H9 (cell line): ENCODE measurements at regions not wholly inside any gene's neighbourhood (a gene's known extent, or its start where the extent isn't known, plus 50 kb on each side); places are given as distances from the start of the nearest gene placed in this dataset.

Experiments
- DNase-seq: peaks from one replicate; pipeline ENCODE4 v3.0.0-alpha.2; 2017
- H2AFZ ChIP-seq: one replicate; pipeline ENCODE4 v1.6.1; 2013; ENCODE audit warnings: mild to moderate bottlenecking, low read length, control low read depth, moderate library complexity
- H2AK5ac ChIP-seq: 2 replicates; pipeline ENCODE4 v1.6.1; 2013; ENCODE audit warnings: low read length, control low read depth, mixed read lengths; ENCODE audit not compliant: insufficient read length
- H2BK120ac ChIP-seq: one replicate; pipeline ENCODE4 v1.6.1; 2013; ENCODE audit warnings: low read depth, mild to moderate bottlenecking, low read length, control low read depth, inconsistent platforms; ENCODE audit not compliant: poor library complexity, severe bottlenecking
- H2BK12ac ChIP-seq: 2 replicates; pipeline ENCODE4 v1.6.1; 2013; ENCODE audit warnings: low read length, control low read depth, mixed read lengths, low read depth; ENCODE audit not compliant: insufficient read length
- H2BK15ac ChIP-seq: 2 replicates; pipeline ENCODE4 v1.6.1; 2013; ENCODE audit warnings: low read depth, low read length, control low read depth
- H2BK20ac ChIP-seq: one replicate; pipeline ENCODE4 v1.6.1; 2013; ENCODE audit warnings: low read depth, mild to moderate bottlenecking, low read length, control low read depth, inconsistent platforms; ENCODE audit not compliant: poor library complexity, severe bottlenecking
- H2BK5ac ChIP-seq: 2 replicates; pipeline ENCODE4 v1.6.1; 2013; ENCODE audit warnings: low read length, control low read depth, mixed read lengths; ENCODE audit not compliant: insufficient read length
- H3K14ac ChIP-seq: 2 replicates; pipeline ENCODE4 v1.6.1; 2013; ENCODE audit warnings: low read length, control low read depth; ENCODE audit not compliant: insufficient read depth
- H3K18ac ChIP-seq: 2 replicates; pipeline ENCODE4 v1.6.1; 2013; ENCODE audit warnings: low read depth, mild to moderate bottlenecking, mixed read lengths, low read length, control low read depth; ENCODE audit not compliant: insufficient read length
- H3K23ac ChIP-seq: 2 replicates; pipeline ENCODE4 v1.6.1; 2013; ENCODE audit warnings: low read length, control low read depth, mixed read lengths, low read depth; ENCODE audit not compliant: insufficient read length
- H3K23me2 ChIP-seq: 2 replicates; pipeline ENCODE4 v1.6.1; 2013; ENCODE audit warnings: low read depth, mild to moderate bottlenecking, mixed read lengths, low read length, control low read depth; ENCODE audit not compliant: insufficient read length, poor library complexity, severe bottlenecking
- H3K27ac ChIP-seq: 2 replicates; pipeline ENCODE4 v1.5.1; 2013; ENCODE audit warnings: low read length, control low read depth, mixed read lengths, low read depth; ENCODE audit not compliant: insufficient read length
- H3K27me3 ChIP-seq: 2 replicates; pipeline ENCODE4 v1.6.1; 2013; ENCODE audit warnings: low read length, control low read depth, inconsistent platforms; ENCODE audit not compliant: insufficient read depth
- H3K4ac ChIP-seq: 2 replicates; pipeline ENCODE4 v1.6.1; 2013; ENCODE audit warnings: low read depth, mild to moderate bottlenecking, control low read depth, inconsistent platforms, low read length, moderate library complexity
- H3K4me1 ChIP-seq: 2 replicates; pipeline ENCODE4 v1.6.1; 2013; ENCODE audit warnings: low read length, control low read depth, inconsistent platforms; ENCODE audit not compliant: insufficient read depth
- H3K4me2 ChIP-seq: 2 replicates; pipeline ENCODE4 v1.6.1; 2013; ENCODE audit warnings: low read length, control low read depth, mixed read lengths; ENCODE audit not compliant: insufficient read length, insufficient read depth
- H3K56ac ChIP-seq: 2 replicates; pipeline ENCODE4 v1.6.1; 2013; ENCODE audit warnings: low read depth, mild to moderate bottlenecking, mixed read lengths, low read length, control low read depth; ENCODE audit not compliant: insufficient read length
- H3K79me1 ChIP-seq: 2 replicates; pipeline ENCODE4 v1.6.1; 2013; ENCODE audit warnings: low read depth, mild to moderate bottlenecking, moderate library complexity, low read length, control low read depth, inconsistent platforms; ENCODE audit not compliant: insufficient read depth, poor library complexity, severe bottlenecking
- H3K79me2 ChIP-seq: 2 replicates; pipeline ENCODE4 v1.6.1; 2013; ENCODE audit warnings: low read length, control low read depth, inconsistent platforms; ENCODE audit not compliant: insufficient read depth
- H3K9ac ChIP-seq: 2 replicates; pipeline ENCODE4 v1.6.1; 2013; ENCODE audit warnings: low read length, control low read depth, mixed read lengths; ENCODE audit not compliant: insufficient read length; ENCODE audit errors: extremely low read depth
- H3K9me3 ChIP-seq: one replicate; pipeline ENCODE4 v1.6.1; 2013; ENCODE audit warnings: low read depth, low read length, inconsistent platforms; ENCODE audit not compliant: control insufficient read depth
- H3T11ph ChIP-seq: one replicate; pipeline ENCODE4 v1.6.1; 2013; ENCODE audit warnings: mild to moderate bottlenecking, low read length, control low read depth, inconsistent platforms
- H4K20me1 ChIP-seq: one replicate; pipeline ENCODE4 v1.6.1; 2013; ENCODE audit not compliant: control insufficient read depth, insufficient read length, insufficient read depth
- H4K5ac ChIP-seq: 2 replicates; pipeline ENCODE4 v1.6.1; 2013; ENCODE audit warnings: low read depth, mild to moderate bottlenecking, mixed read lengths, low read length, control low read depth; ENCODE audit not compliant: insufficient read length
- H4K8ac ChIP-seq: replicated peaks from 2 replicates; pipeline ENCODE4 v1.6.1; 2013; ENCODE audit warnings: low read length, control low read depth, mixed read lengths, low read depth; ENCODE audit not compliant: insufficient read length
- H4K91ac ChIP-seq: 2 replicates; pipeline ENCODE4 v1.6.1; 2013; ENCODE audit warnings: low read depth, mild to moderate bottlenecking, moderate library complexity, mixed read lengths, low read length, control low read depth; ENCODE audit not compliant: insufficient read length
- H3K27ac Mint-ChIP-seq, 3 experiments: 2 replicates in 2 of 3; 3 replicates in 1 of 3; pipeline ENCODE4 v1.8.0; 2020 to 2021; ENCODE audit warnings: mixed read lengths in 3 of 3, mild to moderate bottlenecking in 1 of 3, moderate library complexity in 1 of 3
- H3K27me3 Mint-ChIP-seq: 2 replicates; pipeline ENCODE4 v1.8.0; 2021; ENCODE audit warnings: low read depth, mild to moderate bottlenecking, moderate library complexity, mixed read lengths
- H3K36me3 Mint-ChIP-seq, 3 experiments: 2 replicates in 2 of 3; 3 replicates in 1 of 3; pipeline ENCODE4 v1.8.0; 2020 to 2021; ENCODE audit warnings: low read depth in 3 of 3, mixed read lengths in 3 of 3; ENCODE audit not compliant: insufficient read depth in 1 of 3
- H3K4me1 Mint-ChIP-seq, 2 experiments: 2 replicates each; pipeline ENCODE4 v1.8.0; 2020; ENCODE audit warnings: mixed read lengths in 2 of 2
- H3K4me3 Mint-ChIP-seq, 2 experiments: 2 replicates in 1 of 2; 3 replicates in 1 of 2; pipeline ENCODE4 v1.8.0; 2020 to 2021; ENCODE audit warnings: mild to moderate bottlenecking in 2 of 2, mixed read lengths in 2 of 2, moderate library complexity in 1 of 2
- H3K9me3 Mint-ChIP-seq, 2 experiments: 2 replicates in 1 of 2; 3 replicates in 1 of 2; pipeline ENCODE4 v1.8.0; 2020; ENCODE audit warnings: mild to moderate bottlenecking in 2 of 2, mixed read lengths in 2 of 2, moderate library complexity in 1 of 2
- WGBS: extraction: QIAGEN DNeasy Blood & Tissue Kit; methylation state at CpG from one replicate; pipeline ENCODE4 v1.1.7; 2013; ENCODE audit warnings: missing lambda C conversion rate, low lambda C conversion rate, mixed read lengths; ENCODE audit not compliant: insufficient read length; ENCODE audit errors: extremely low coverage; 5-methylcytosine and 5-hydroxymethylcytosine counted together
- TF ChIP-seq, protein P1 (sequence below): fragments of 200-600 bp; sonication (generic); conservative IDR thresholded peaks from 3 replicates; pipeline ENCODE4 v1.8.0; 2021; ENCODE audit warnings: antibody characterized with exemption, mild to moderate bottlenecking

DNA sequence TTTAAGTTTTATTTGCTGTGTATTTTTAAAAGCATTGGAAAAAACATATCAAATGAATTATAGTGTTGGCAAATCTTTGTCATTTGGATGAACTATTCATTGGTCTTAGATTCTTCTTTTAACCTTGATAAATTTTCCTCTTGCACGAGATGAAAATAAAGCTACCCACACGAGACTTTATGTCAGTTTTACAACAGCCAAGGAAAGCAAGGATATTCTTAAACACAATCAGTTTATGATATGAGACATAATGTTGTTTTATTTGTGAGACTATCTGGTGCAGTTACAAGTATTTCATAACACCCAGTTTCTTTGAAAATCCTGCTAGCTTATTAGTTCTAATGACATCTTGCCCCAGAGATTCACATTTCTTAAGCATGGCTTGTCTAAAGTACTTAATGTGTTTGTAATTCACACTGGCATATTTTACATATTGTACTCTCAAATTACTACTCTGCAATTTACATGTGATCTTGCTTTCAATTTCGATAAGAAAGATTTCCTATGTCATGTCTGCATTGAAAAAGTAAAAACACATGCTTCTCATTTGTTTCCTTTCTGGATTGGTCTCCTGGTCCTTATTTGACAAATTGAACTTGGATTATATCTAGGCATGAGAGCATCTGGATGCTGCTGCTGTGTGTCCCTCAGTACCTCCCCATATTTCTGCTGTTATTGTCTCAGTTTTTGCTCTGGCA lies 955.5 kb upstream of the PCDH9 start:
- DNase-seq = no peak
- no peaks in the 10 kb centered on the region; a peak in 1 of 5 replicates for H3K9me3 Mint-ChIP-seq
- no peak overlapping the region for H2AK5ac ChIP-seq
- H3K27me3 Mint-ChIP-seq = no peaks in the 10 kb centered on the region
- H3K23me2 ChIP-seq = no peaks in the 10 kb centered on the region
- H4K91ac ChIP-seq = no peak overlapping the region
- no peak overlapping the region for H3K23ac ChIP-seq
- no peak overlapping the region for H2BK15ac ChIP-seq
- no peaks in the 10 kb centered on the region for H4K20me1 ChIP-seq
- H2AFZ ChIP-seq = no peak overlapping the region
- H3K4me1 ChIP-seq = no peaks in the 10 kb centered on the region
- no peak overlapping the region for H3K56ac ChIP-seq
- TF ChIP-seq, protein P1, sequence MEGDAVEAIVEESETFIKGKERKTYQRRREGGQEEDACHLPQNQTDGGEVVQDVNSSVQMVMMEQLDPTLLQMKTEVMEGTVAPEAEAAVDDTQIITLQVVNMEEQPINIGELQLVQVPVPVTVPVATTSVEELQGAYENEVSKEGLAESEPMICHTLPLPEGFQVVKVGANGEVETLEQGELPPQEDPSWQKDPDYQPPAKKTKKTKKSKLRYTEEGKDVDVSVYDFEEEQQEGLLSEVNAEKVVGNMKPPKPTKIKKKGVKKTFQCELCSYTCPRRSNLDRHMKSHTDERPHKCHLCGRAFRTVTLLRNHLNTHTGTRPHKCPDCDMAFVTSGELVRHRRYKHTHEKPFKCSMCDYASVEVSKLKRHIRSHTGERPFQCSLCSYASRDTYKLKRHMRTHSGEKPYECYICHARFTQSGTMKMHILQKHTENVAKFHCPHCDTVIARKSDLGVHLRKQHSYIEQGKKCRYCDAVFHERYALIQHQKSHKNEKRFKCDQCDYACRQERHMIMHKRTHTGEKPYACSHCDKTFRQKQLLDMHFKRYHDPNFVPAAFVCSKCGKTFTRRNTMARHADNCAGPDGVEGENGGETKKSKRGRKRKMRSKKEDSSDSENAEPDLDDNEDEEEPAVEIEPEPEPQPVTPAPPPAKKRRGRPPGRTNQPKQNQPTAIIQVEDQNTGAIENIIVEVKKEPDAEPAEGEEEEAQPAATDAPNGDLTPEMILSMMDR = no peak
- no peak overlapping the region for H2BK5ac ChIP-seq
- H3K4ac ChIP-seq = no peak overlapping the region
- no peak overlapping the region for H3K27ac ChIP-seq
- no peak overlapping the region for H4K8ac ChIP-seq
- no peak overlapping the region for H3T11ph ChIP-seq
- no peak overlapping the region for H3K14ac ChIP-seq
- no peak overlapping the region for H3K4me2 ChIP-seq
- H3K9ac ChIP-seq = no peak overlapping the region
- H3K79me1 ChIP-seq = no peaks in the 10 kb centered on the region
- H3K27me3 ChIP-seq = no peaks in the 10 kb centered on the region
- H3K4me3 Mint-ChIP-seq = no peak overlapping the region
- WGBS = no CpG with 5 or more reads among the region's 3 CpGs
- H3K27ac Mint-ChIP-seq = no peak overlapping the region
- no peaks in the 10 kb centered on the region; a peak in 1 of 4 replicates for H3K4me1 Mint-ChIP-seq
- H2BK20ac ChIP-seq = no peak overlapping the region
- no peak overlapping the region for H3K18ac ChIP-seq
- peaks cover 0 to under 1% (median 0%) of the 10 kb centered on the region in 3 experiments; a peak in 1 of 7 replicates for H3K36me3 Mint-ChIP-seq
- no peaks in the 10 kb centered on the region for H3K9me3 ChIP-seq
- H2BK12ac ChIP-seq = no peak overlapping the region
- H4K5ac ChIP-seq = no peak overlapping the region
- no peak overlapping the region for H2BK120ac ChIP-seq
- H3K79me2 ChIP-seq = no peaks in the 10 kb centered on the region
